ENCODE measurements at regions not wholly inside any gene's neighbourhood (a gene's known extent, or its start where the extent isn't known, plus 50 kb on each side); places are given as distances from the start of the nearest gene placed in this dataset.
"Not testable (repeated sequence)": the region's sequence is repeated elsewhere in the genome, so short reads cannot be mapped to it uniquely, and the experiment has no call there.

DNA sequence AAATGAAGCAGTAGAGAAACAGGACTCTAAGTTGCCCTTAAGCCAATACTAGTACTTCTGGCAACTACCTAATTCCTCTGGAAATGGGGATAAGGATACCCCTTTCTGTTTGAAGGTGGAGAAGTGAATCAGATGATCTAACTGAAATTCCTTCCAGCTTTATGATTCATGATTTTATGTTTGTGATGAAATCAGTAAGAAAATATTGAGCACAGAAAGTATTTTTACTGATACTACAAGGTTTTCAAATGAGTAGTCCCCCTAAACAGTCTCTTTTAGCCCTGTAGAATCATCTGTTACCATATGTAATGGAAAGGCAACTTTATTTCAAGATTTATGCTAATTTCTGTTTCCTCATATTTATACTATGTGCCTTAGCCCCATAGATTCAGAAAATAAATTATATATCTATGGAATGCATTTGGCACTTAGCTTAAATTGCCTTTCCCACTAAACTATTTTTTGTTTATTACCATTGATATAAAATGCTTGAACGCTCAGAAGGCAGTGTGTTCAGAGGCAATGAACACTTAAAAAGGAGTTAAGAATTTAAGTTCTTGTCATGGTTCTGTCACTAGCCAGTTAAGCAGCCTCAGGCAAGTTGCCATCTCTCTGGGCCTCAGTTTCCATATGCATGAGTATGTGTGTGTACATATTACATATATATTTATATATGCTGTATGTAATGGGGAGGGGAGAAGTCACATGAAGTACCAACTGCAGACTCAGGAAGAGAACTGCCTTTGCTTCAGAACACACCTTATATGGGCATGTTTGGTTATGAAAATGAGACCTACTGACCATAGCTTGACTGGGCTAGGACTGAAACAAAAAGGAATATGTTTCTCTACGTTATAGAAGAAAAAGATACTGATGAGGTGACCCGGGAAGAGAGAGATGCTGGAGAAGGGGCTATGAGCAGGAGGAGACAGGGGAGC lies 97.7 kb downstream of the CDC42EP3 start:
- TF ChIP-seq, protein P1, sequence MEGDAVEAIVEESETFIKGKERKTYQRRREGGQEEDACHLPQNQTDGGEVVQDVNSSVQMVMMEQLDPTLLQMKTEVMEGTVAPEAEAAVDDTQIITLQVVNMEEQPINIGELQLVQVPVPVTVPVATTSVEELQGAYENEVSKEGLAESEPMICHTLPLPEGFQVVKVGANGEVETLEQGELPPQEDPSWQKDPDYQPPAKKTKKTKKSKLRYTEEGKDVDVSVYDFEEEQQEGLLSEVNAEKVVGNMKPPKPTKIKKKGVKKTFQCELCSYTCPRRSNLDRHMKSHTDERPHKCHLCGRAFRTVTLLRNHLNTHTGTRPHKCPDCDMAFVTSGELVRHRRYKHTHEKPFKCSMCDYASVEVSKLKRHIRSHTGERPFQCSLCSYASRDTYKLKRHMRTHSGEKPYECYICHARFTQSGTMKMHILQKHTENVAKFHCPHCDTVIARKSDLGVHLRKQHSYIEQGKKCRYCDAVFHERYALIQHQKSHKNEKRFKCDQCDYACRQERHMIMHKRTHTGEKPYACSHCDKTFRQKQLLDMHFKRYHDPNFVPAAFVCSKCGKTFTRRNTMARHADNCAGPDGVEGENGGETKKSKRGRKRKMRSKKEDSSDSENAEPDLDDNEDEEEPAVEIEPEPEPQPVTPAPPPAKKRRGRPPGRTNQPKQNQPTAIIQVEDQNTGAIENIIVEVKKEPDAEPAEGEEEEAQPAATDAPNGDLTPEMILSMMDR (IDR thresholded peaks at IDR 0.05; ENCODE audit: low read depth, low read length): no peak
- no peak for DNase-seq (ENCODE audit: extremely low read depth, low read depth)

- TF ChIP-seq, protein P1 (IDR thresholded peaks at IDR 0.05; ENCODE audit: low read depth, low read length): no peak
- DNase-seq (ENCODE audit: extremely low read depth, low read depth): no peak
These were observed 95.7 kb downstream of the CDC42EP3 start for GRCh38 chr2:37575780-37576179.

GRCh38 chr2:37576194-37576593 lies 95.2 kb downstream of the CDC42EP3 start:
- not testable (repeated sequence) for DNase-seq (ENCODE audit: extremely low read depth, low read depth)

DNA sequence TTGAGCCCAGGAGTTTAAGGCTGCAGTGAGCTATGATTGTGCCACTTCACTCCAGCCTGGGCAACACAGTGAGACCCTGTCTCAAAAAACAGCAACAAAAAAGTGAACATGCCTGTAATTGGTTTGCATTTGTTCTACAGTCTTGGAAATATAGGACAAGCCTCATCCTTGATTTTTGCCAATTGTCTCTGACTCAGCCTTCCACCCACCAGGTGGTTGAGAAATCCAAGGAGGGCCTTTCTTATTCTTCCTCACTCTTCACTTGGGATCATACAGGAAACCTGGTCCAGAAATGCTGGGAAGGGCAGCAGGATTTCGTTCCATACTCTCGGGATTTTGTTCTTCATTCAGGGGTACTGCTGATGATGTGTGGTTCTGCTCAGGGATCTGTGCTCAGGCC lies 94.6 kb downstream of the CDC42EP3 start:
- no peak for DNase-seq (ENCODE audit: extremely low read depth, low read depth)
- TF ChIP-seq, protein P1 (IDR thresholded peaks at IDR 0.05; ENCODE audit: low read depth, low read length): no peak

GRCh38 chr2:37579192-37579713 lies 92.2 kb downstream of the CDC42EP3 start:
- TF ChIP-seq, protein P1 (IDR thresholded peaks at IDR 0.05; ENCODE audit: low read depth, low read length): no peak
- DNase-seq (ENCODE audit: extremely low read depth, low read depth): no peak

DNA sequence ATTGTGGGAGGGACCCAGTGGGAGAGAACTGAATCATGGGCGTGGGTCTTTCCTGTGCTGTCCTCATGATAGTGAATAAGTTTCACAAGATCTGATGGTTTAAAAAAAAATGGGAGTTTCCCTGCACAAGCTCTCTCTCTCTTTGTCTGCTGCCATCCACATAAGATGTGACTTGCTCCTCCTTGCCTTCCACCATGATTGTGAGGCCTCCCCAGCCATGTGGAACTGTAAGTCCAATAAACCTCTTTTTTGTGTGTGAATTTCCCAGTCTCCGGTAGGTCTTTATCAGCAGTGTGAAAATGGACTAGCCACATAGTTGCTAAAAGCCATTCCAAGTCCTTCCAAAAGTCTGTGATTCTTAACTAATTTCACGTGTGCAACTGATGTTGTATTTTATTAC lies 91.5 kb downstream of the CDC42EP3 start:
- DNase-seq (ENCODE audit: extremely low read depth, low read depth): not testable (repeated sequence)

GRCh38 chr2:37581433-37581832 lies 90.0 kb downstream of the CDC42EP3 start:
- TF ChIP-seq, protein P1 (IDR thresholded peaks at IDR 0.05; ENCODE audit: low read depth, low read length): no peak
- DNase-seq (ENCODE audit: extremely low read depth, low read depth): no peak

- DNase-seq (ENCODE audit: extremely low read depth, low read depth): no peak
- TF ChIP-seq, protein P1 (IDR thresholded peaks at IDR 0.05; ENCODE audit: low read depth, low read length): no peak
These were observed 88.8 kb downstream of the CDC42EP3 start for GRCh38 chr2:37582481-37583220.

Measured in AG09319 (cell line).